Thyroid gland (tissue), 4 donors: ENCODE measurements at regions not wholly inside any gene's neighbourhood (a gene's known extent, or its start where the extent isn't known, plus 50 kb on each side); places are given as distances from the start of the nearest gene placed in this dataset.

Experiments
- DNase-seq, 2 donors: peaks; one replicate each; pipeline ENCODE4 v3.0.0-alpha.2; 2019
- H3K27ac ChIP-seq, 3 donors: fragments of 200-600 bp; sonication (generic); 1 replicate in 2 of 3; 2 replicates in 1 of 3; pipeline ENCODE4 v1.5.1; 2016 to 2019; ENCODE audit warnings: mild to moderate bottlenecking in 1 of 3, moderate library complexity in 1 of 3
- H3K27me3 ChIP-seq: fragments of 200-600 bp; sonication (generic); one replicate; pipeline ENCODE4 v1.5.1; 2019
- H3K36me3 ChIP-seq, 2 donors: fragments of 200-600 bp; sonication (generic); one replicate each; pipeline ENCODE4 v1.5.1; 2016 to 2019
- H3K4me1 ChIP-seq, 2 donors: fragments of 200-600 bp; sonication (generic); one replicate each; pipeline ENCODE4 v1.5.1; 2017 to 2019
- H3K4me3 ChIP-seq, 3 donors: fragments of 200-600 bp; sonication (generic); replicated peaks in 1 of 3; 1 replicate in 2 of 3; 2 replicates in 1 of 3; pipeline ENCODE4 v1.5.1; 2016; ENCODE audit warnings: mild to moderate bottlenecking in 1 of 3
- H3K9me3 ChIP-seq: fragments of 200-600 bp; sonication (generic); one replicate; pipeline ENCODE4 v1.5.1; 2017
- POLR2A ChIP-seq, 2 donors: fragments of 450-650 bp; IDR thresholded peaks; one replicate each; pipeline ENCODE4 v1.6.1; 2017; ENCODE audit warnings: antibody characterized with exemption in 2 of 2, mild to moderate bottlenecking in 2 of 2, moderate library complexity in 1 of 2
- WGBS, 2 donors: methylation state at CpG; one replicate each; pipeline ENCODE4 v1.1.5; 2017; 5-methylcytosine and 5-hydroxymethylcytosine counted together
- intact Hi-C: fragments of 100-400 bp; cut with DNase I; formaldehyde crosslinking; loops from one replicate; pipeline ENCODE4 v1.15.1; 2023
- TF ChIP-seq, protein P1 (sequence below), 6 experiments: fragments of 200-600 bp in 3 of 6; fragments of 450-650 bp in 3 of 6; sonication (generic) in 3 of 6; IDR thresholded peaks; one replicate each; pipeline ENCODE4 v1.5.1; 2016 to 2019; ENCODE audit warnings: antibody characterized with exemption in 6 of 6, mild to moderate bottlenecking in 2 of 6, inconsistent platforms in 1 of 6, moderate library complexity in 1 of 6

DNA sequence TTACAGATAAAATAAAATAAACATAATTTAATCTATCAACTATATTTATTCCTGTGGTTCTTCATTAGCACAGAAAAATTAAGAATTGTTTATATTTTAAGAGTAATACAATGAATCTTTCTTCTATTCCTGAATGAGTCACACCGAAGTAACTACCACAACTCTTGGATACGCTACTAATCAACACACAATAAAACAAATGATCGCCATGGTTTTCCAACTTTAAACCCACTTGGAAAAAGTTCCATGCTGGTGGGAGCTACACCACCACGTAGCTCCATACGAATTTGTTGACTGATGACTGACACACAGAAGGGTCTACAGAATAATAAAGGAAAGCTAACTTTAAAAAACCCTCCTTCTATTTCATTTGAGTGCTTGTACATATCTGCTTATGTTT lies 135.8 kb upstream of the NEDD9 start:
- Histone ChIP-seq H3K27ac (peak overlapping the region in 2 of 3 donors; percentile 10 to 79), H3K36me3 (no peaks in the 10 kb centered on the region), H3K4me1 (peaks cover 23 to 65% of the 10 kb centered on the region in 2 donors), H3K27me3 (no peaks in the 10 kb centered on the region), H3K9me3 (no peaks in the 10 kb centered on the region), H3K4me3 (no peak overlapping the region)
- intact Hi-C loops, result no loop called here
- 93% methylated on average over 5 of the region's 5 CpGs for whole genome bisulfite sequencing, 2 donors
- no peak for TF ChIP-seq POLR2A (IDR thresholded peaks at IDR 0.05)
- TF ChIP-seq, protein P1, sequence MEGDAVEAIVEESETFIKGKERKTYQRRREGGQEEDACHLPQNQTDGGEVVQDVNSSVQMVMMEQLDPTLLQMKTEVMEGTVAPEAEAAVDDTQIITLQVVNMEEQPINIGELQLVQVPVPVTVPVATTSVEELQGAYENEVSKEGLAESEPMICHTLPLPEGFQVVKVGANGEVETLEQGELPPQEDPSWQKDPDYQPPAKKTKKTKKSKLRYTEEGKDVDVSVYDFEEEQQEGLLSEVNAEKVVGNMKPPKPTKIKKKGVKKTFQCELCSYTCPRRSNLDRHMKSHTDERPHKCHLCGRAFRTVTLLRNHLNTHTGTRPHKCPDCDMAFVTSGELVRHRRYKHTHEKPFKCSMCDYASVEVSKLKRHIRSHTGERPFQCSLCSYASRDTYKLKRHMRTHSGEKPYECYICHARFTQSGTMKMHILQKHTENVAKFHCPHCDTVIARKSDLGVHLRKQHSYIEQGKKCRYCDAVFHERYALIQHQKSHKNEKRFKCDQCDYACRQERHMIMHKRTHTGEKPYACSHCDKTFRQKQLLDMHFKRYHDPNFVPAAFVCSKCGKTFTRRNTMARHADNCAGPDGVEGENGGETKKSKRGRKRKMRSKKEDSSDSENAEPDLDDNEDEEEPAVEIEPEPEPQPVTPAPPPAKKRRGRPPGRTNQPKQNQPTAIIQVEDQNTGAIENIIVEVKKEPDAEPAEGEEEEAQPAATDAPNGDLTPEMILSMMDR (IDR thresholded peaks at IDR 0.05), result no peak
- no peak for DNase-seq

DNA sequence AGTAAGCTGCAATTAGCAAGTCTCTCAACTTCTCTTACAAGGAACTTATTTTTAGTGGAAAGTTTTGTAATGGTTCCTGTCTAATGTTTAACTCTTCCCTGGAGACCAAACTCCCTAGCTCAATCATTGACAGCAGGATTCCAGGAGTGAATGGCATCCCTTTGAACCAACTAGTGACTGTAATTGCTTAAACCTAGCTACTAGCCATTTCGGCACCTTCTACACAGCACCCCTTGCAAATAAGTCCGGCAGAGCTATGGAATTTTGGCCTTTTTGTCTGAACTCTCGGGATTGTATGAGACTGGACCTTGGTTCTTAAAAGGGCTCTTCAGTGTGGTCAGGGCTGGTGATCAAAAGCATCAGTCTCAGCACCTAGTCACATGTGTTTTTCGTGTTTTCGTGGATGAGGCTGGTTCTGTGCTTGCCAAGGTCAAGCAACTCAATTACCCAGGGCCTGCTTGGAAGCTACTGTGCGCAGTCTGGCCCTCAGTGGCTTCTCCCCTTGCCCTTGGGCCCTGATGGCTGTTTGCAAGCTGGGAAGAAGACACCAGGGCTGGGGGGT lies 135.3 kb upstream of the NEDD9 start:
- peak in 1 of 2 donors; percentile 29 for DNase-seq
- Histone ChIP-seq H3K4me3 (no peak overlapping the region), H3K4me1 (peaks cover 23 to 65% of the 10 kb centered on the region in 2 donors), H3K9me3 (no peaks in the 10 kb centered on the region), H3K27ac (peak overlapping the region in 1 of 3 donors; percentile 61), H3K27me3 (no peaks in the 10 kb centered on the region), H3K36me3 (no peaks in the 10 kb centered on the region)
- intact Hi-C loops, result no loop called here
- WGBS, 2 donors, result 48 to 67% methylated on average over 5 to 6 of the region's 6 CpGs
- no peak for TF ChIP-seq POLR2A (IDR thresholded peaks at IDR 0.05)
- TF ChIP-seq, protein P1 (IDR thresholded peaks at IDR 0.05), result no peak

DNA sequence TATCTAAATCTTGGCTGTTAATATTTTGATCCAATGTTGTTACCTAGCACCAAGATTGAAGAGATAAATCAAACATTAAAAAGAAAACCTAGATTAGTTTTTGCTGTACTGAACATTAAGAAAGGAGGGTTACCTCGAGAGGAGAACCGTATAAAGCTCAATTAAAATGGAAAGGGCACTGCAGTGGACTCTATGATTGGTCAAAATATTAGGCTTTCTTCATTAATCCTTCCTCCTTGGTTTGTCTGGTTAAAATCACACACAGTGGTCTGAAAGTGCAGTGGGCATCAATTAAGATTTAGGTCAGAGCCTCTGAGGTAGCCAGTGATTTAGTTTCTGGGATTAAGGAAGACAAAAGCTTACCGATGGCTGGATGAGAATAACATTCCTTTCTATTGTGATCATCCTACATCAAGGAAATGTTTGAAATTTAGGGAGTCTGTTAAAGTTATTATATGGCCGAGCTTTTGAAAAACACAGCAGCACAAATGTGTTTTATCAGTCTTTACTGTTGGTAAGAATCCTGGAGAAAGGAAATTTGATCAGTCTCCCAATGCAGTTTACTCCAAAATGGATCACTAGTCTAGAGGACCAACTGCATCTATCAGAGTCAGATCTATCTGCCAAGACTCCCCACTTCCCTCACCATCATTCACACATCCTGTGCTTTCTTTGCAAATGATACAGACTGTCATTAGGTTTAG lies 134.6 kb upstream of the NEDD9 start:
- no peak for TF ChIP-seq POLR2A (IDR thresholded peaks at IDR 0.05)
- TF ChIP-seq, protein P1 (IDR thresholded peaks at IDR 0.05), result no peak
- Histone ChIP-seq H3K27ac (peak overlapping the region in 1 of 3 donors; percentile 61), H3K4me1 (peaks cover 23 to 65% of the 10 kb centered on the region in 2 donors), H3K36me3 (no peaks in the 10 kb centered on the region), H3K9me3 (no peaks in the 10 kb centered on the region), H3K27me3 (no peaks in the 10 kb centered on the region), H3K4me3 (no peak overlapping the region)
- 73 to 78% methylated on average over 4 of the region's 4 CpGs for WGBS, 2 donors
- intact Hi-C loops, result no loop called here
- no peak for DNase-seq

DNA sequence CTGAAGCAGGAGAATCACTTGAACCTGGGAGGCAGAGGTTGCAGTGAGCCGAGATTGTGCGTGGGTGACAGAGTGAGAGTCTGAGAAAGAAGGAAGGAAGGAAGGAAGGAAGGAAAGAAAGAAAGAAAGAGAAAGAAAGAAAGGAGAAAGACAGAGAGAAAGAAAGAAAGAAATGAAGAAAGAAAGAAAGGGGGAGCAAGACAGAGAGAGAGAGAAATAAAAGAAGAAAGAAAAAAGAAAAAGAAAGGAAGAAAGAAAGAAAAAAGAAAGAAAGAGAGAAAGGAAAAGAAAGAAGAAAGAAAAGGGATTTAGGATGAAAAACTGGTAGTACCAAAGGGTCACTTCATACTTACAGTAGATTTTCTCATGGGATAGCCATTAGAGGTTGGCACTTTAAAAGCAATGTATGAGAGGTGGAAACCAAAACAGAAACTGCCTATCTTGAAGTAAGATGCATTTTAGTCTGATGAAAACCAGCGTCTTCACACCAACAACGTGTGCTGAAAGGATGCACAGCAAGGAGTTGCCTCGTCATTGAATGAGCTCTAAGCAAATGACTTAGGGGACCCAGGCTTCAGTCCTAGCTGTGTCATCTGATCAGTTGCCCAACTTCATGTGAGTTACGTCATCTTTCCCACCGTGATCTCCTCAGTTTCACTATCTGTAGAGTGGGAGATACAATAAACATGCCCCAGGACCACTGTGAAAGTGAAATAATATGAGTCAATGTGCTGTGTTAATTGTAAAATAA lies 133.9 kb upstream of the NEDD9 start:
- Histone ChIP-seq H3K27ac (peak overlapping the region in 2 of 3 donors; percentile 68 to 69), H3K36me3 (no peaks in the 10 kb centered on the region), H3K4me3 (no peak overlapping the region), H3K4me1 (peaks cover 23 to 65% of the 10 kb centered on the region in 2 donors), H3K27me3 (no peaks in the 10 kb centered on the region), H3K9me3 (no peaks in the 10 kb centered on the region)
- 82 to 93% methylated on average over 7 of the region's 7 CpGs for WGBS, 2 donors
- no peak for TF ChIP-seq POLR2A (IDR thresholded peaks at IDR 0.05)
- TF ChIP-seq, protein P1 (IDR thresholded peaks at IDR 0.05), result no peak
- no peak for DNase-seq
- intact Hi-C loops, result no loop called here
